Breast epithelium (tissue), 4 donors: ENCODE measurements at regions not wholly inside any gene's neighbourhood (a gene's known extent, or its start where the extent isn't known, plus 50 kb on each side); places are given as distances from the start of the nearest gene placed in this dataset.

Source experiments
- DNase-seq, 2 donors: peaks; one replicate each; pipeline ENCODE4 v3.0.0-alpha.2; 2019; ENCODE audit warnings: low spot score in 2 of 2
- H3K27ac ChIP-seq, 2 donors: fragments of 200-600 bp; sonication (generic) in 1 of 2; one replicate each; pipeline ENCODE4 v1.5.1; 2016 to 2019; ENCODE audit warnings: mild to moderate bottlenecking in 1 of 2
- H3K27me3 ChIP-seq, 2 donors: fragments of 200-600 bp; sonication (generic) in 1 of 2; one replicate each; pipeline versions ENCODE4 v1.5.1 to v1.6.0; 2017 to 2019; ENCODE audit warnings: control low read depth in 1 of 2, mild to moderate bottlenecking in 1 of 2
- H3K36me3 ChIP-seq: fragments of 200-600 bp; one replicate; pipeline ENCODE4 v1.5.1; 2019
- H3K4me1 ChIP-seq, 2 donors: fragments of 200-600 bp; sonication (generic); one replicate each; pipeline ENCODE4 v1.5.1; 2016 to 2019; ENCODE audit warnings: control low read depth in 1 of 2
- H3K4me3 ChIP-seq, 3 donors: fragments of 200-600 bp; sonication (generic); 1 replicate in 2 of 3; 2 replicates in 1 of 3; pipeline ENCODE4 v1.5.1; 2016 to 2019; ENCODE audit warnings: mild to moderate bottlenecking in 3 of 3, moderate library complexity in 2 of 3
- H3K9me3 ChIP-seq, 2 donors: fragments of 200-600 bp; sonication (generic) in 1 of 2; one replicate each; pipeline ENCODE4 v1.5.1; 2016 to 2019; ENCODE audit warnings: control low read depth in 1 of 2
- POLR2A ChIP-seq: fragments of 450-650 bp; IDR thresholded peaks from one replicate; pipeline ENCODE4 v1.6.1; 2016; ENCODE audit warnings: antibody characterized with exemption, mild to moderate bottlenecking, moderate library complexity
- POLR2AphosphoS5 ChIP-seq, 3 donors: sonication (generic); formaldehyde crosslinking; IDR thresholded peaks; one replicate each; pipeline ENCODE4 v1.6.1; 2017; ENCODE audit warnings: antibody characterized with exemption in 3 of 3
- intact Hi-C: fragments of 100-400 bp; cut with DNase I; formaldehyde crosslinking; loops from one replicate; pipeline ENCODE4 v1.15.1; 2023; ENCODE audit warnings: low total_unique reads
- TF ChIP-seq, protein P1 (sequence below), 3 donors: fragments of 450-650 bp; IDR thresholded peaks; one replicate each; pipeline ENCODE4 v1.5.1; 2016 to 2017; ENCODE audit warnings: antibody characterized with exemption in 3 of 3, mild to moderate bottlenecking in 3 of 3, moderate library complexity in 3 of 3

DNA sequence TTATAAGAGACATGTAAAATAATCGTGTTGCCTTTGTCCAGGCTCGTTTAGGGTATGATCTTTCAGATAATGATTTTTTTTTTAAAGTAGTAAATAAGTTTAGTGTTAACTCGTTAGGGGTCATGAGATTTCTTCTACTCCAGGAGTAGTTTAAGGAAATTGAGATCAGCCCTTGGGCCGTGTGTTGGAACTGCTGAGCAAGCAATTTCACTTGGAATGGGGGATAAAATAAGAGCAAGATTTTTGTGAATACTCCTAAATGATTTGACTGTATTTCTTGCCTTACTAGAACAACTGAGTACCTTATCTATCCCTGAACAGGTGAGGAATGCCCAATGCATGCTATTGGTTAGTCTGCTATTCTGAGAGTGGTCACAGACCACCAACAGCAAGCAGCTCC lies 102.2 kb upstream of the SERPINE2 start:
- Histone ChIP-seq H3K27ac (no peak overlapping the region), H3K27me3 (no peaks in the 10 kb centered on the region), H3K4me3 (no peak overlapping the region), H3K36me3 (no peaks in the 10 kb centered on the region), H3K9me3 (no peaks in the 10 kb centered on the region), H3K4me1 (no peaks in the 10 kb centered on the region)
- no peak for DNase-seq
- intact Hi-C loops: no loop called here
- no peak for TF ChIP-seq POLR2AphosphoS5 (IDR thresholded peaks at IDR 0.05)
- TF ChIP-seq, protein P1, sequence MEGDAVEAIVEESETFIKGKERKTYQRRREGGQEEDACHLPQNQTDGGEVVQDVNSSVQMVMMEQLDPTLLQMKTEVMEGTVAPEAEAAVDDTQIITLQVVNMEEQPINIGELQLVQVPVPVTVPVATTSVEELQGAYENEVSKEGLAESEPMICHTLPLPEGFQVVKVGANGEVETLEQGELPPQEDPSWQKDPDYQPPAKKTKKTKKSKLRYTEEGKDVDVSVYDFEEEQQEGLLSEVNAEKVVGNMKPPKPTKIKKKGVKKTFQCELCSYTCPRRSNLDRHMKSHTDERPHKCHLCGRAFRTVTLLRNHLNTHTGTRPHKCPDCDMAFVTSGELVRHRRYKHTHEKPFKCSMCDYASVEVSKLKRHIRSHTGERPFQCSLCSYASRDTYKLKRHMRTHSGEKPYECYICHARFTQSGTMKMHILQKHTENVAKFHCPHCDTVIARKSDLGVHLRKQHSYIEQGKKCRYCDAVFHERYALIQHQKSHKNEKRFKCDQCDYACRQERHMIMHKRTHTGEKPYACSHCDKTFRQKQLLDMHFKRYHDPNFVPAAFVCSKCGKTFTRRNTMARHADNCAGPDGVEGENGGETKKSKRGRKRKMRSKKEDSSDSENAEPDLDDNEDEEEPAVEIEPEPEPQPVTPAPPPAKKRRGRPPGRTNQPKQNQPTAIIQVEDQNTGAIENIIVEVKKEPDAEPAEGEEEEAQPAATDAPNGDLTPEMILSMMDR (IDR thresholded peaks at IDR 0.05): no peak
- no peak for TF ChIP-seq POLR2A

DNA sequence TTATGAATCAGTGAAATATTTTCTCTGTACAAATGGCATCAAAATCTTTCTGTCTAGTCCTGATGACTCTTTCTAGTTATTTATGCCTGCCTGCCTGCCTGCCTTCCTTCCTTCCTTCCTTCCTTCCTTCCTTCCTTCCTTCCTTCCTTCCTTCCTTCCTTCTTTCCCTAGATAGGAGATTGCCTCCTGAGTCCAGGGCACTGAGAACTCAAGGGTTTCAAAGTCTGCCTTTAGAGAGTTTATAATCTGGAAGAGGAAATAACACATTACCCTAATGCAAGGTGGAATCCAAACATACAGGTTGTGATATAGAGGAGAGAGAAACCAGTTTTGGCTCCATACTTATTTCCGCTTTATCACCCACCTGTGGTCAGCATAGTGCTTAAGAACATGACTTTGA lies 98.1 kb upstream of the SERPINE2 start:
- TF ChIP-seq, protein P1 (IDR thresholded peaks at IDR 0.05): no peak
- TF ChIP-seq POLR2A: no peak
- TF ChIP-seq POLR2AphosphoS5 (IDR thresholded peaks at IDR 0.05): no peak
- no peaks in the 10 kb centered on the region for H3K9me3 ChIP-seq
- intact Hi-C loops: no loop called here
- H3K4me1 ChIP-seq: no peaks in the 10 kb centered on the region
- no peak overlapping the region for H3K27ac ChIP-seq
- DNase-seq: no peak
- no peaks in the 10 kb centered on the region for H3K27me3 ChIP-seq
- no peaks in the 10 kb centered on the region for H3K36me3 ChIP-seq
- H3K4me3 ChIP-seq: no peak overlapping the region

DNA sequence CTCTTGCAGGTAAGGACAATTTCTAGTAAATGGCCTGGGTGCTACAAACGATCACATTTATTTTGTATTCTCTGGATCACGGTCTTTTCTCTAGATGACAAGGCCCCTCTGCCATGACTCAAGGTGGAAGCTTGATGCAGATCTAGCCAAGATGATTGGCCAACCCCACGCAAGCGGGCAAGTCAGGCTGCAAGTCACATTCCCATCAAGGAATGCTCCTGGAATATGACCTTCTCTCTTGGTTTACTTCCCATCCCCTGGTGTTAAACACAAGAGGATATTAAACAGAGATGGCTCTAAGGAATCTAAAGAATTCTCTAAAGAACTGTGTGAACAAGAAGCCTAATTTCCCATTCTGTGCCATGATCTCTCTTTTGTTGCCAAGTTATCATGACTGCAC lies 97.3 kb upstream of the SERPINE2 start:
- TF ChIP-seq POLR2A: no peak
- TF ChIP-seq POLR2AphosphoS5 (IDR thresholded peaks at IDR 0.05): no peak
- TF ChIP-seq, protein P1 (IDR thresholded peaks at IDR 0.05): no peak

DNA sequence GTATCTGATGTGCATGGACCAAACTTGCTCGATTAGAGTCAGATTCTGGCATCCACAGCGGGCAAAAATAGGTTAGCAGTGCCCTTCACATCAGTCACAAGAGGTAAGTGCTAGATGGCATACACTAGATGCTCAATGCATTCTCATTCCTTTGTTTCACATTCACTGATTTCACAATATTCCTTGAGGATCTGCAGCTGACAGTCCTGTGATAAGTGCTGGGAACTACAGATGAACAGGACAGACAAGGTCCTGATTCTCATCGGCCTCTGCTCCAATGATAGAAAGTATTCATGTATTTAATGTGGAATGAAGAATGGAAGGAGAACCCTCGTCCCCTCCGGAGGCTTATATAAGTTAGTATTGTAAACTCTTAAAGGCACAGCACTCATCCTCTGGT lies 96.8 kb upstream of the SERPINE2 start:
- Histone ChIP-seq H3K9me3 (no peaks in the 10 kb centered on the region), H3K27me3 (no peaks in the 10 kb centered on the region), H3K4me3 (no peak overlapping the region), H3K36me3 (no peaks in the 10 kb centered on the region), H3K27ac (no peak overlapping the region), H3K4me1 (no peaks in the 10 kb centered on the region)
- TF ChIP-seq POLR2A (no peak), POLR2AphosphoS5 (IDR thresholded peaks at IDR 0.05) (no peak)
- TF ChIP-seq, protein P1 (IDR thresholded peaks at IDR 0.05): no peak
- intact Hi-C loops: no loop called here
- no peak for DNase-seq

More for the DNA sequence above, 97.3 kb upstream of the SERPINE2 start:
- intact Hi-C loops: no loop called here
- Histone ChIP-seq H3K9me3 (no peaks in the 10 kb centered on the region), H3K27ac (no peak overlapping the region), H3K4me3 (no peak overlapping the region), H3K27me3 (no peaks in the 10 kb centered on the region), H3K36me3 (no peaks in the 10 kb centered on the region), H3K4me1 (no peaks in the 10 kb centered on the region)
- no peak for DNase-seq

DNA sequence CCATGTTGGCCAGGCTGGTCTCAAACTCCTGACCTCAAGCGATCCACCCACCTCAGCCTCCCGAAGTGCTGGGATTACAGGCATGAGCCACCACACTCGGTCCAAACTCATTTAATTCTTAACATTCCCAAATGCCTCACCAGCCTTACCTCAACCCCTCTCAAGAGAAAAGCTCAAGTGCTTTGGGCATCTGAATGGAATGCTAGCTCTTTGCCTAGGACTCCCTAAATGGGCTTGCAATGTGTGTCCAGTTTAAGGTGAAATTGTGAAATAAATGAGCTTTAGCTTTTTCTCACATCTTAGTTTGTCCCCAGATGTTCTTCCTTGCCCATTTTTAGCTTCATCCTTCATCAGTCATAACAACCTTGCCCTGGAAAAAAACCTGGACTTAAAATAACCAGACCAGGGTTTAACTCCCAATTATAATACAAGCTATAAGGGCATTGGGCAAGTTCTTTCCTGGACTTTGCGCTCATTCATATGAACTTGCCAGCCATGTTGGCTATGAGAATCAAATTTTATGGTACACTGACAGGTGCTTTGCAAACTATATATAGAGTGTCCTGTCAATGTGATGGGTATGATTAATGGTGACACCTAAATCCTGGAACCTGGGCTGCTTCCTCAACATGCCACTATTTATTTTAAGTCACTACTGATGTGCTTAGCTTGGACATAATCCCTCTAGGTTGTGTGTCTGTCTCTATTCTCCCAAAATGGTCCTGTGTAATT lies 95.1 kb upstream of the SERPINE2 start:
- no peak overlapping the region for H3K27ac ChIP-seq
- H3K27me3 ChIP-seq: no peaks in the 10 kb centered on the region
- H3K4me3 ChIP-seq: no peak overlapping the region
- DNase-seq: no peak
- H3K9me3 ChIP-seq: no peaks in the 10 kb centered on the region
- H3K4me1 ChIP-seq: no peaks in the 10 kb centered on the region
- H3K36me3 ChIP-seq: no peaks in the 10 kb centered on the region
- intact Hi-C loops: no loop called here
- TF ChIP-seq POLR2AphosphoS5 (IDR thresholded peaks at IDR 0.05) (no peak), POLR2A (no peak)
- TF ChIP-seq, protein P1 (IDR thresholded peaks at IDR 0.05): no peak
